GM12892 (cell line): ENCODE measurements at regions not wholly inside any gene's neighbourhood (a gene's known extent, or its start where the extent isn't known, plus 50 kb on each side); places are given as distances from the start of the nearest gene placed in this dataset.

Source experiments
- POLR2A ChIP-seq: IDR thresholded peaks from 2 replicates; pipeline ENCODE4 v1.6.1; 2011; ENCODE audit warnings: low read depth, low read length, control low read depth
- POLR2AphosphoS5 ChIP-seq: IDR thresholded peaks from 2 replicates; pipeline ENCODE4 v1.6.1; 2011; ENCODE audit warnings: low read depth, low read length, control low read depth
- TAF1 ChIP-seq: IDR thresholded peaks from 2 replicates; pipeline ENCODE4 v1.6.1; 2011; ENCODE audit warnings: low read depth, mild to moderate bottlenecking, control low read depth, low read length, borderline replicate concordance

- TF ChIP-seq TAF1, result no peak
- no peak for TF ChIP-seq POLR2AphosphoS5
- no peak for TF ChIP-seq POLR2A
Observed at GRCh38 chr2:175401956-175402469, 220.5 kb upstream of the ATP5MC3 start.
